ENCODE measurements at regions not wholly inside any gene's neighbourhood (a gene's known extent, or its start where the extent isn't known, plus 50 kb on each side); places are given as distances from the start of the nearest gene placed in this dataset.
"Not testable (repeated sequence)": the region's sequence is repeated elsewhere in the genome, so short reads cannot be mapped to it uniquely, and the experiment has no call there.

- H3K4me1 ChIP-seq (ENCODE audit: insufficient read depth, low read length) = no peaks in the 10 kb centered on the region
- H3K9me3 ChIP-seq (ENCODE audit: low read depth, low read length) = no peaks in the 10 kb centered on the region
- no peak overlapping the region for H3K4me3 ChIP-seq (ENCODE audit: low read length)
- no peaks in the 10 kb centered on the region for H3K27me3 ChIP-seq (ENCODE audit: insufficient read depth, low read length)
Observed at GRCh38 chr2:118372886-118373830, 284.9 kb downstream of the INSIG2 start.

GRCh38 chr2:118371515-118371914 is 283.2 kb downstream of the INSIG2 start:
- Histone ChIP-seq H3K4me1 (ENCODE audit: insufficient read depth, low read length) (no peaks in the 10 kb centered on the region), H3K27me3 (ENCODE audit: insufficient read depth, low read length) (no peaks in the 10 kb centered on the region), H3K4me3 (ENCODE audit: low read length) (no peak overlapping the region), H3K9me3 (ENCODE audit: low read depth, low read length) (no peaks in the 10 kb centered on the region)

- H3K4me1 ChIP-seq (ENCODE audit: insufficient read depth, low read length); H3K4me3 ChIP-seq (ENCODE audit: low read length); H3K27me3 ChIP-seq (ENCODE audit: insufficient read depth, low read length); H3K9me3 ChIP-seq (ENCODE audit: low read depth, low read length): not testable (repeated sequence)
Observed at GRCh38 chr2:118369521-118369920, 281.2 kb downstream of the INSIG2 start.

GRCh38 chr2:118363604-118364003 is 275.3 kb downstream of the INSIG2 start:
- Histone ChIP-seq H3K9me3 (ENCODE audit: low read depth, low read length) (no peaks in the 10 kb centered on the region), H3K4me1 (ENCODE audit: insufficient read depth, low read length) (no peaks in the 10 kb centered on the region), H3K4me3 (ENCODE audit: low read length) (no peak overlapping the region), H3K27me3 (ENCODE audit: insufficient read depth, low read length) (peaks cover 7% of the 10 kb centered on the region)

- no peaks in the 10 kb centered on the region for H3K9me3 ChIP-seq (ENCODE audit: low read depth, low read length)
Observed at GRCh38 chr2:118356051-118356450, 267.8 kb downstream of the INSIG2 start.

GRCh38 chr2:118351796-118352195 is 263.5 kb downstream of the INSIG2 start:
- Histone ChIP-seq H3K4me3 (ENCODE audit: low read length) (no peak overlapping the region), H3K9me3 (ENCODE audit: low read depth, low read length) (no peaks in the 10 kb centered on the region), H3K27me3 (ENCODE audit: insufficient read depth, low read length) (peaks cover 3% of the 10 kb centered on the region), H3K4me1 (ENCODE audit: insufficient read depth, low read length) (no peaks in the 10 kb centered on the region)

More at GRCh38 chr2:118356051-118356450, 267.8 kb downstream of the INSIG2 start:
- Histone ChIP-seq H3K4me1 (ENCODE audit: insufficient read depth, low read length) (no peaks in the 10 kb centered on the region), H3K27me3 (ENCODE audit: insufficient read depth, low read length) (peaks cover 3% of the 10 kb centered on the region), H3K4me3 (ENCODE audit: low read length) (no peak overlapping the region)

- H3K4me1 ChIP-seq (ENCODE audit: insufficient read depth, low read length) = no peaks in the 10 kb centered on the region
- H3K9me3 ChIP-seq (ENCODE audit: low read depth, low read length) = no peaks in the 10 kb centered on the region
Observed at GRCh38 chr2:118350621-118351020, 262.4 kb downstream of the INSIG2 start.

GRCh38 chr2:118349365-118349764 is 261.1 kb downstream of the INSIG2 start:
- Histone ChIP-seq H3K4me3 (ENCODE audit: low read length) (no peak overlapping the region), H3K4me1 (ENCODE audit: insufficient read depth, low read length) (no peaks in the 10 kb centered on the region), H3K27me3 (ENCODE audit: insufficient read depth, low read length) (no peaks in the 10 kb centered on the region), H3K9me3 (ENCODE audit: low read depth, low read length) (no peaks in the 10 kb centered on the region)

More at GRCh38 chr2:118350621-118351020, 262.4 kb downstream of the INSIG2 start:
- Histone ChIP-seq H3K27me3 (ENCODE audit: insufficient read depth, low read length) (no peaks in the 10 kb centered on the region), H3K4me3 (ENCODE audit: low read length) (no peak overlapping the region)

GRCh38 chr2:118348380-118349034 is 260.2 kb downstream of the INSIG2 start:
- Histone ChIP-seq H3K4me3 (ENCODE audit: low read length) (no peak overlapping the region), H3K4me1 (ENCODE audit: insufficient read depth, low read length) (no peaks in the 10 kb centered on the region), H3K9me3 (ENCODE audit: low read depth, low read length) (no peaks in the 10 kb centered on the region), H3K27me3 (ENCODE audit: insufficient read depth, low read length) (no peaks in the 10 kb centered on the region)

- no peaks in the 10 kb centered on the region for H3K4me1 ChIP-seq (ENCODE audit: insufficient read depth, low read length)
- no peaks in the 10 kb centered on the region for H3K27me3 ChIP-seq (ENCODE audit: insufficient read depth, low read length)
- no peaks in the 10 kb centered on the region for H3K9me3 ChIP-seq (ENCODE audit: low read depth, low read length)
- no peak overlapping the region for H3K4me3 ChIP-seq (ENCODE audit: low read length)
Observed at GRCh38 chr2:118345465-118345864, 257.2 kb downstream of the INSIG2 start.

GRCh38 chr2:118340103-118340502 is 251.8 kb downstream of the INSIG2 start:
- peaks cover 6% of the 10 kb centered on the region for H3K27me3 ChIP-seq (ENCODE audit: insufficient read depth, low read length)
- H3K9me3 ChIP-seq (ENCODE audit: low read depth, low read length) = peaks cover 15% of the 10 kb centered on the region
- no peak overlapping the region for H3K4me3 ChIP-seq (ENCODE audit: low read length)
- no peaks in the 10 kb centered on the region for H3K4me1 ChIP-seq (ENCODE audit: insufficient read depth, low read length)

- Histone ChIP-seq H3K27me3 (ENCODE audit: insufficient read depth, low read length) (peaks cover 6% of the 10 kb centered on the region), H3K9me3 (ENCODE audit: low read depth, low read length) (peaks cover 15% of the 10 kb centered on the region), H3K4me3 (ENCODE audit: low read length) (no peak overlapping the region), H3K4me1 (ENCODE audit: insufficient read depth, low read length) (no peaks in the 10 kb centered on the region)
Observed at GRCh38 chr2:118339386-118339785, 251.1 kb downstream of the INSIG2 start.

- Histone ChIP-seq H3K4me3 (ENCODE audit: low read length) (no peak overlapping the region), H3K4me1 (ENCODE audit: insufficient read depth, low read length) (no peaks in the 10 kb centered on the region), H3K9me3 (ENCODE audit: low read depth, low read length) (peaks cover 7% of the 10 kb centered on the region), H3K27me3 (ENCODE audit: insufficient read depth, low read length) (peaks cover 2% of the 10 kb centered on the region)
Observed at GRCh38 chr2:118333664-118334063, 245.4 kb downstream of the INSIG2 start.

GRCh38 chr2:118325321-118325955 is 237.2 kb downstream of the INSIG2 start:
- H3K9me3 ChIP-seq (ENCODE audit: low read depth, low read length) = no peaks in the 10 kb centered on the region
- H3K4me3 ChIP-seq (ENCODE audit: low read length) = no peak overlapping the region
- no peaks in the 10 kb centered on the region for H3K27me3 ChIP-seq (ENCODE audit: insufficient read depth, low read length)
- no peaks in the 10 kb centered on the region for H3K4me1 ChIP-seq (ENCODE audit: insufficient read depth, low read length)

GRCh38 chr2:118322406-118322805 is 234.1 kb downstream of the INSIG2 start:
- no peaks in the 10 kb centered on the region for H3K9me3 ChIP-seq (ENCODE audit: low read depth, low read length)
- no peaks in the 10 kb centered on the region for H3K27me3 ChIP-seq (ENCODE audit: insufficient read depth, low read length)
- H3K4me3 ChIP-seq (ENCODE audit: low read length) = no peak overlapping the region
- H3K4me1 ChIP-seq (ENCODE audit: insufficient read depth, low read length) = no peaks in the 10 kb centered on the region

Measured in mononuclear cell (primary cell).